Fibroblast of lung (primary cell): ENCODE measurements at regions not wholly inside any gene's neighbourhood (a gene's known extent, or its start where the extent isn't known, plus 50 kb on each side); places are given as distances from the start of the nearest gene placed in this dataset.

ENCODE experiments used
- CTCF ChIP-seq, 2 donors: IDR thresholded peaks in 1 of 2; conservative IDR thresholded peaks in 1 of 2; 1 replicate in 1 of 2; 2 replicates in 1 of 2; pipeline ENCODE4 v1.5.1; 2011 to 2012; ENCODE audit warnings: low read length in 2 of 2, control low read depth in 1 of 2, inconsistent platforms in 1 of 2, low read depth in 1 of 2, mild to moderate bottlenecking in 1 of 2
- EZH2 ChIP-seq: IDR thresholded peaks from 2 replicates; pipeline ENCODE4 v1.5.1; 2012; ENCODE audit warnings: low read length, control low read depth, mild to moderate bottlenecking; ENCODE audit errors: missing control alignments

GRCh38 chr1:70517444-70517843 is 106.4 kb downstream of the CTH start:
- no peak for TF ChIP-seq CTCF (conservative IDR thresholded peaks at IDR 0.05 in 1 of 2, IDR thresholded peaks at IDR 0.05 in 1 of 2; ENCODE audit: low read depth in 1 of 2, low read length in 2 of 2)
- no peak for TF ChIP-seq EZH2
